Tibial artery (tissue), 4 donors: ENCODE measurements at regions not wholly inside any gene's neighbourhood (a gene's known extent, or its start where the extent isn't known, plus 50 kb on each side); places are given as distances from the start of the nearest gene placed in this dataset.
"Not testable (repeated sequence)": the region's sequence is repeated elsewhere in the genome, so short reads cannot be mapped to it uniquely, and the experiment has no call there.

Source experiments
- DNase-seq, 2 donors: peaks; one replicate each; pipeline ENCODE4 v3.0.0-alpha.2; 2019
- H3K27ac ChIP-seq, 2 donors: fragments of 200-600 bp; sonication (generic) in 1 of 2; 1 replicate in 1 of 2; 2 replicates in 1 of 2; pipeline ENCODE4 v1.5.1; 2018 to 2019; ENCODE audit warnings: mild to moderate bottlenecking in 1 of 2
- H3K27me3 ChIP-seq, 2 donors: fragments of 200-600 bp; sonication (generic) in 1 of 2; one replicate each; pipeline versions ENCODE4 v1.5.1 to v1.6.0; 2016 to 2019
- H3K36me3 ChIP-seq, 3 donors: fragments of 200-600 bp; sonication (generic) in 2 of 3; one replicate each; pipeline ENCODE4 v1.5.1; 2016 to 2019; ENCODE audit warnings: mild to moderate bottlenecking in 2 of 3
- H3K4me1 ChIP-seq, 4 donors: fragments of 200-600 bp; sonication (generic) in 2 of 4; 1 replicate in 3 of 4; 2 replicates in 1 of 4; pipeline ENCODE4 v1.5.1; 2016 to 2019
- H3K4me3 ChIP-seq, 2 donors: fragments of 200-600 bp; sonication (generic) in 1 of 2; 1 replicate in 1 of 2; 2 replicates in 1 of 2; pipeline ENCODE4 v1.5.1; 2018 to 2019; ENCODE audit warnings: mild to moderate bottlenecking in 2 of 2
- H3K9me3 ChIP-seq, 3 donors: fragments of 200-600 bp; sonication (generic) in 1 of 3; one replicate each; pipeline ENCODE4 v1.5.1; 2016 to 2019
- CTCF ChIP-seq, 2 experiments: fragments of 200-600 bp in 1 of 2; fragments of 450-650 bp in 1 of 2; IDR thresholded peaks; one replicate each; pipeline ENCODE4 v1.5.1; 2017 to 2019; ENCODE audit warnings: antibody characterized with exemption in 2 of 2, mild to moderate bottlenecking in 1 of 2, moderate library complexity in 1 of 2
- intact Hi-C: fragments of 100-400 bp; cut with DNase I; formaldehyde crosslinking; loops from one replicate; pipeline ENCODE4 v1.15.0; 2023; ENCODE audit warnings: low total_unique reads

- H3K27ac ChIP-seq = no peak overlapping the region
- TF ChIP-seq CTCF (IDR thresholded peaks at IDR 0.05) = no peak
- no peaks in the 10 kb centered on the region for H3K27me3 ChIP-seq
- H3K4me1 ChIP-seq = peaks cover 0 to 11% (median 6%) of the 10 kb centered on the region in 4 donors
- intact Hi-C loops = no loop called here
- H3K4me3 ChIP-seq = no peak overlapping the region
- H3K9me3 ChIP-seq = no peaks in the 10 kb centered on the region
- no peak for DNase-seq
- no peaks in the 10 kb centered on the region for H3K36me3 ChIP-seq
Observed at GRCh38 chr1:234891427-234891826, 237.2 kb downstream of the TOMM20 start.

- peaks cover 0 to 24% (median 16%) of the 10 kb centered on the region in 4 donors for H3K4me1 ChIP-seq
- intact Hi-C loops = no loop called here
- DNase-seq = no peak
Observed at GRCh38 chr1:234889643-234890042, 239.0 kb downstream of the TOMM20 start.

GRCh38 chr1:234888247-234888646 lies 240.4 kb downstream of the TOMM20 start:
- H3K27ac ChIP-seq, DNase-seq, intact Hi-C loops, H3K4me3 ChIP-seq, H3K27me3 ChIP-seq, H3K36me3 ChIP-seq, H3K9me3 ChIP-seq: not testable (repeated sequence)
- H3K4me1 ChIP-seq = peaks cover 0 to 24% (median 16%) of the 10 kb centered on the region in 4 donors

More at GRCh38 chr1:234889643-234890042, 239.0 kb downstream of the TOMM20 start:
- no peaks in the 10 kb centered on the region for H3K36me3 ChIP-seq
- H3K27me3 ChIP-seq = no peaks in the 10 kb centered on the region
- H3K27ac ChIP-seq = no peak overlapping the region
- no peaks in the 10 kb centered on the region for H3K9me3 ChIP-seq
- H3K4me3 ChIP-seq = no peak overlapping the region
- no peak for TF ChIP-seq CTCF (IDR thresholded peaks at IDR 0.05)

GRCh38 chr1:234887016-234887900 lies 241.4 kb downstream of the TOMM20 start:
- Histone ChIP-seq H3K36me3 (no peaks in the 10 kb centered on the region), H3K4me3 (no peak overlapping the region), H3K4me1 (peaks cover 0 to 24% (median 16%) of the 10 kb centered on the region in 4 donors), H3K27ac (peak overlapping the region; percentile 50 to 52), H3K27me3 (no peaks in the 10 kb centered on the region), H3K9me3 (no peaks in the 10 kb centered on the region)
- peak in 1 of 2 donors; percentile 51 for DNase-seq
- intact Hi-C loops = no loop called here
- no peak for TF ChIP-seq CTCF (IDR thresholded peaks at IDR 0.05)

- DNase-seq = peak in 1 of 2 donors; percentile 65
- Histone ChIP-seq H3K27ac (peak overlapping the region; percentile 50 to 52), H3K36me3 (no peaks in the 10 kb centered on the region), H3K4me3 (no peak overlapping the region), H3K9me3 (no peaks in the 10 kb centered on the region), H3K27me3 (no peaks in the 10 kb centered on the region), H3K4me1 (peaks cover 0 to 24% (median 16%) of the 10 kb centered on the region in 4 donors)
- no peak for TF ChIP-seq CTCF (IDR thresholded peaks at IDR 0.05)
- intact Hi-C loops = no loop called here
Observed at GRCh38 chr1:234886081-234886984, 242.3 kb downstream of the TOMM20 start.
